A549 (cell line): ENCODE measurements at regions not wholly inside any gene's neighbourhood (a gene's known extent, or its start where the extent isn't known, plus 50 kb on each side); places are given as distances from the start of the nearest gene placed in this dataset.

ENCODE experiments used
- ATAC-seq, 2 experiments: fragments of 200-7000 bp in 1 of 2; fragments of >200 bp in 1 of 2; cut with Nextera tagmentation in 1 of 2; cut with Tn5 transposase in 1 of 2; 3 replicates each; pipeline versions ENCODE4 v1.8.0 to v1.9.1; 2018 to 2020; ENCODE audit warnings: mild to moderate bottlenecking in 1 of 2, moderate library complexity in 1 of 2
- CTCF ChIA-PET: fragments of 300-600 bp; sonication (Branson Sonifier 250); formaldehyde crosslinking; extraction: SDS; loops from one replicate; lab custom pipeline; 2021; ENCODE audit warnings: antibody characterized with exemption, inconsistent platforms; lab: Yijun Ruan, JAX
- POLR2A ChIA-PET: fragments of 350-600 bp; formaldehyde crosslinking; extraction: SDS; loops from one replicate; lab custom pipeline; 2021; ENCODE audit warnings: antibody characterized with exemption, inconsistent platforms; lab: Yijun Ruan, JAX
- DNase-seq, 2 experiments: peaks; one replicate each; pipeline versions ENCODE4 v3.0.0 to v3.0.0-alpha.2; 2011 to 2016; ENCODE audit warnings: low read depth in 1 of 2, low spot score in 1 of 2
- FAIRE-seq: peaks from 2 replicates; lab custom pipeline; 2011; peaks lifted over from hg19 to GRCh38; lab: Jason Lieb, UNC
- H3K27ac ChIP-seq, 2 experiments: fragments of >200 bp; sonication (Bioruptor Twin); formaldehyde crosslinking; 3 replicates each; pipeline ENCODE4 v1.5.1; 2016 to 2017
- H3K4me1 ChIP-seq: fragments of >200 bp; sonication (Bioruptor Twin); formaldehyde crosslinking; 3 replicates; pipeline ENCODE4 v1.6.1; 2016
- H3K4me2 ChIP-seq: fragments of >200 bp; sonication (Bioruptor Twin); formaldehyde crosslinking; 3 replicates; pipeline ENCODE4 v1.6.1; 2016
- H3K4me3 ChIP-seq: fragments of >200 bp; sonication (Bioruptor Twin); formaldehyde crosslinking; 3 replicates; pipeline ENCODE4 v1.5.1; 2016
- H3K9me3 ChIP-seq: fragments of >200 bp; sonication (Bioruptor Twin); formaldehyde crosslinking; 3 replicates; pipeline ENCODE4 v1.6.1; 2016
- BHLHE40 ChIP-seq: IDR thresholded peaks from 2 replicates; pipeline ENCODE4 v1.6.1; 2012; ENCODE audit warnings: low read depth, low read length, inconsistent platforms
- CBX8 ChIP-seq: fragments of 200-600 bp; sonication (generic); IDR thresholded peaks from 2 replicates; pipeline ENCODE4 v1.6.1; 2016
- CEBPB ChIP-seq, 2 experiments: fragments of >200 bp in 1 of 2; sonication (Bioruptor Twin) in 1 of 2; formaldehyde crosslinking in 1 of 2; IDR thresholded peaks; 2 replicates each; pipeline ENCODE4 v1.6.1; 2012 to 2016
- FOSB ChIP-seq: fragments of 250-450 bp; sonication (Bioruptor Pico); IDR thresholded peaks from 2 replicates; pipeline ENCODE4 v1.5.0; 2020; ENCODE audit warnings: mild to moderate bottlenecking, moderate library complexity
- FOSL2 ChIP-seq, 2 experiments: fragments of 450-650 bp in 1 of 2; fragments of >200 bp in 1 of 2; sonication (Bioruptor Twin) in 1 of 2; formaldehyde crosslinking; IDR thresholded peaks; 2 replicates each; pipeline versions ENCODE4 v1.5.0 to v1.6.1; 2016 to 2020; ENCODE audit warnings: mild to moderate bottlenecking in 1 of 2, moderate library complexity in 1 of 2
- HDAC2 ChIP-seq: fragments of 200-600 bp; sonication (generic); IDR thresholded peaks from 2 replicates; pipeline ENCODE4 v1.6.1; 2016
- HEYL ChIP-seq: fragments of 250-450 bp; sonication (Bioruptor Pico); IDR thresholded peaks from 2 replicates; pipeline ENCODE4 v1.8.0; 2021; ENCODE audit warnings: mild to moderate bottlenecking, moderate library complexity
- HOXB5 ChIP-seq: fragments of 250-450 bp; sonication (Bioruptor Pico); IDR thresholded peaks from 2 replicates; pipeline ENCODE4 v1.5.0; 2020; ENCODE audit warnings: mild to moderate bottlenecking, moderate library complexity
- JUNB ChIP-seq: fragments of >200 bp; sonication (Bioruptor Twin); formaldehyde crosslinking; IDR thresholded peaks from 2 replicates; pipeline ENCODE4 v1.6.1; 2016
- KDM1A ChIP-seq: fragments of 200-600 bp; sonication (generic); IDR thresholded peaks from 2 replicates; pipeline ENCODE4 v1.6.1; 2016; ENCODE audit warnings: low read depth, mild to moderate bottlenecking
- MAFK ChIP-seq: fragments of 450-650 bp; IDR thresholded peaks from 2 replicates; pipeline ENCODE4 v1.6.1; 2014; ENCODE audit not compliant: partially characterized antibody
- MAZ ChIP-seq: fragments of 150-350 bp; IDR thresholded peaks from 2 replicates; pipeline ENCODE4 v1.6.1; 2014; ENCODE audit warnings: antibody characterized with exemption, low read depth, low read length, borderline replicate concordance
- MYC ChIP-seq: IDR thresholded peaks from 2 replicates; pipeline ENCODE4 v1.6.1; 2012; ENCODE audit warnings: mild to moderate bottlenecking, inconsistent platforms, low read length, improper control_type of control experiment, borderline replicate concordance
- NFE2L2 ChIP-seq: fragments of 150-350 bp; conservative IDR thresholded peaks from 2 replicates; pipeline ENCODE4 v1.6.1; 2014; ENCODE audit warnings: low read length
- NR3C1 ChIP-seq: fragments of >200 bp; sonication (Bioruptor Twin); formaldehyde crosslinking; IDR thresholded peaks from 3 replicates; pipeline ENCODE4 v1.6.1; 2017
- RAD21 ChIP-seq, 2 experiments: fragments of >200 bp in 1 of 2; sonication (Bioruptor Twin) in 1 of 2; formaldehyde crosslinking in 1 of 2; IDR thresholded peaks in 1 of 2; conservative IDR thresholded peaks in 1 of 2; 2 replicates in 1 of 2; 3 replicates in 1 of 2; pipeline ENCODE4 v1.6.1; 2012 to 2018; ENCODE audit warnings: inconsistent platforms in 1 of 2
- RCOR1 ChIP-seq: fragments of 150-350 bp; IDR thresholded peaks from 2 replicates; pipeline ENCODE4 v1.6.1; 2014; ENCODE audit warnings: antibody characterized with exemption, low read length, low read depth
- RFX5 ChIP-seq: fragments of 450-650 bp; IDR thresholded peaks from 2 replicates; pipeline ENCODE4 v1.7.1; 2014; ENCODE audit warnings: antibody characterized with exemption, mild to moderate bottlenecking, moderate library complexity
- RNF2 ChIP-seq: fragments of 200-600 bp; sonication (generic); IDR thresholded peaks from 2 replicates; pipeline ENCODE4 v1.6.1; 2016; ENCODE audit warnings: low read depth, mild to moderate bottlenecking, antibody characterized with exemption, moderate library complexity, borderline replicate concordance
- SMC3 ChIP-seq: fragments of >200 bp; sonication (Bioruptor Twin); formaldehyde crosslinking; IDR thresholded peaks from 3 replicates; pipeline ENCODE4 v1.6.1; 2018; ENCODE audit warnings: inconsistent platforms
- SREBF2 ChIP-seq: fragments of 450-650 bp; IDR thresholded peaks from 2 replicates; pipeline ENCODE4 v1.6.1; 2014; ENCODE audit warnings: mild to moderate bottlenecking, moderate library complexity
- WGBS: methylation state at CpG from one replicate; pipeline ENCODE4 v1.1.6; 2017; ENCODE audit errors: missing lambda C conversion rate; 5-methylcytosine and 5-hydroxymethylcytosine counted together
- TF ChIP-seq, protein P1 (sequence below): IDR thresholded peaks from 2 replicates; pipeline ENCODE4 v1.6.1; 2012
- TF ChIP-seq, protein P2 (sequence below): fragments of >200 bp; sonication (Bioruptor Twin); formaldehyde crosslinking; IDR thresholded peaks from 3 replicates; pipeline ENCODE4 v1.6.1; 2016
- TF ChIP-seq, protein P3 (sequence below): fragments of >200 bp; sonication (Bioruptor Twin); formaldehyde crosslinking; IDR thresholded peaks from 2 replicates; pipeline ENCODE4 v1.6.1; 2016
- TF ChIP-seq, protein P4 (sequence below): IDR thresholded peaks from 2 replicates; pipeline ENCODE4 v1.6.1; 2012; ENCODE audit warnings: low read depth, borderline replicate concordance
- TF ChIP-seq, protein P5 (sequence below): fragments of >200 bp; sonication (Bioruptor Twin); formaldehyde crosslinking; IDR thresholded peaks from 3 replicates; pipeline ENCODE4 v1.5.1; 2016
- TF ChIP-seq, protein P6 (sequence below): IDR thresholded peaks from 2 replicates; pipeline ENCODE4 v1.6.1; 2012
- TF ChIP-seq, protein P7 (sequence below): fragments of 200-600 bp; sonication (generic); IDR thresholded peaks from 2 replicates; pipeline ENCODE4 v1.6.1; 2016; ENCODE audit warnings: antibody characterized with exemption, mild to moderate bottlenecking, moderate library complexity

DNA sequence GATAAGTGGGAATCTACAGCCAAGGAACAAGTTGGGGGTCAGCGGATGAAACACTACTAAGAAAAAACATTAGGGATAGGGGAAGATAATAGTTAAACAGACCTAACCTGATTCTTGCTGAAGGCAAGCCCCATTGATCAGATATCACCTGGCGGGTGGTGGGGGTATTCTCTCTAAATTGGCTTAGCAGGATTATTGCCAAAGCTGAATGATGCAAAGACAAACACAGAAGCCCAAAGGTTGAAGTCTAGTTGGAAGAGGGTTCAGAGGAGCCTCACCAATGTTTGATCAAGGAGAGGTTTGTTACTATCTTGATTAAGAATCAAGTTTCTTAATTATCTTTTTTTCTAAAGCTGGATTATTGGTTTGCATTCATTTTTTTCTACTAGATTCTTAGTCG is 371.9 kb upstream of the CNTN4 start (continued):
- TF ChIP-seq, protein P1, sequence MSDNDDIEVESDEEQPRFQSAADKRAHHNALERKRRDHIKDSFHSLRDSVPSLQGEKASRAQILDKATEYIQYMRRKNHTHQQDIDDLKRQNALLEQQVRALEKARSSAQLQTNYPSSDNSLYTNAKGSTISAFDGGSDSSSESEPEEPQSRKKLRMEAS = no peak
- TF ChIP-seq, protein P2, sequence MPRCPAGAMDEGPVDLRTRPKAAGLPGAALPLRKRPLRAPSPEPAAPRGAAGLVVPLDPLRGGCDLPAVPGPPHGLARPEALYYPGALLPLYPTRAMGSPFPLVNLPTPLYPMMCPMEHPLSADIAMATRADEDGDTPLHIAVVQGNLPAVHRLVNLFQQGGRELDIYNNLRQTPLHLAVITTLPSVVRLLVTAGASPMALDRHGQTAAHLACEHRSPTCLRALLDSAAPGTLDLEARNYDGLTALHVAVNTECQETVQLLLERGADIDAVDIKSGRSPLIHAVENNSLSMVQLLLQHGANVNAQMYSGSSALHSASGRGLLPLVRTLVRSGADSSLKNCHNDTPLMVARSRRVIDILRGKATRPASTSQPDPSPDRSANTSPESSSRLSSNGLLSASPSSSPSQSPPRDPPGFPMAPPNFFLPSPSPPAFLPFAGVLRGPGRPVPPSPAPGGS = no peak
- TF ChIP-seq JUNB (no peak), KDM1A (no peak), SREBF2 (no peak), HDAC2 (no peak), NFE2L2 (no peak), RFX5 (no peak), FOSB (CRISPR knock-in tag) (no peak)
- TF ChIP-seq, protein P3, sequence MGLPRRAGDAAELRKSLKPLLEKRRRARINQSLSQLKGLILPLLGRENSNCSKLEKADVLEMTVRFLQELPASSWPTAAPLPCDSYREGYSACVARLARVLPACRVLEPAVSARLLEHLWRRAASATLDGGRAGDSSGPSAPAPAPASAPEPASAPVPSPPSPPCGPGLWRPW = no peak

DNA sequence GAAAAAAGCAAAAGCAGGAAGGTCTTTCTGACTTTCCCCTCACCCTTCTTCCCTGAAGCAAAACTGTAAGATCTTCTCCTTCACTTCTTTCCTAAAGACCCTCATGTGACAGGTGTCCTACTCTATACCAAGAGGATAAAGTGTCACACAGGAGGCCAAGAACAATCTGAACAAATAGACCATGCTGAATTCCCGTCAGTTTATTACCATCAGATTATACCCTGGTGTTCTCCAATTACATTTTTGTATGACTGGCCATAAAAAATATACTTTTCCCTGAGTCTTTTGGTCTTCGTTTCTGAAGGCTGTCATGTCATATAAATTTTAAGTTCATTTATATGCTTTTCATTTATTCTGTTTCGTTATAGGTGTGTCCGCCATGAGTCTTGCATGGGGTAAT is 371.4 kb upstream of the CNTN4 start:
- Histone ChIP-seq H3K4me1 (no peaks in the 10 kb centered on the region), H3K4me3 (no peak overlapping the region), H3K27ac (no peak overlapping the region), H3K4me2 (no peak overlapping the region), H3K9me3 (0 out of 3 replicates have a peak, but pooled peaks cover 3% of the 10 kb centered on the region)
- ATAC-seq (no peak), FAIRE-seq (no peak), DNase-seq (no peak)
- TF ChIP-seq KDM1A (no peak), CBX8 (no peak), MAFK (no peak), SMC3 (no peak), HOXB5 (CRISPR knock-in tag) (no peak), MAZ (no peak), MYC (no peak), NFE2L2 (no peak), RNF2 (no peak), RCOR1 (no peak), HEYL (CRISPR knock-in tag) (no peak)
- TF ChIP-seq, protein P4, sequence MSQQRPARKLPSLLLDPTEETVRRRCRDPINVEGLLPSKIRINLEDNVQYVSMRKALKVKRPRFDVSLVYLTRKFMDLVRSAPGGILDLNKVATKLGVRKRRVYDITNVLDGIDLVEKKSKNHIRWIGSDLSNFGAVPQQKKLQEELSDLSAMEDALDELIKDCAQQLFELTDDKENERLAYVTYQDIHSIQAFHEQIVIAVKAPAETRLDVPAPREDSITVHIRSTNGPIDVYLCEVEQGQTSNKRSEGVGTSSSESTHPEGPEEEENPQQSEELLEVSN = no peak
- TF ChIP-seq, protein P1 = no peak
- POLR2A ChIA-PET = no interaction called here
- CTCF ChIA-PET = no interaction called here
- WGBS = 2% methylated on average over 4 of the region's 4 CpGs

DNA sequence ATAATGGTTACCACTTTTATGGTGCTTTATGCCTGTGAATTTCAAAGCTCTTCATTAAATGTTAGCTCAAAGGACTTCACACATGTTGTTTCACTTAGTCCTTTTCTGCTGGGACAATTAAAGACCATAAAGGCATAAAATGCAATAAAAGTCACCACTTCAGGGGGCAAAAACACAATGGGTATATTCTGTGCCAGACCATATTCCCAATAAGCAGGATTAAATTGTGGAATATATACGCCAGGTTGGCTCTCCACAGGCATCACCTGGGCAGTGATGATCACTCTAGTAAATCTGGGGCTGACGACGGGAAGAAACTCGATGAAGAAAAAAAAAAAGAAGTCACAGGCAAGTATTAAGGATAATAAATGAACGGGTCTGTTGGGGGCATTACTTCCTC is 370.2 kb upstream of the CNTN4 start:
- WGBS = 9% methylated on average over 5 of the region's 5 CpGs
- CTCF ChIA-PET = no interaction called here
- DNase-seq (no peak), ATAC-seq (no peak), FAIRE-seq (no peak)
- no peak overlapping the region for H3K4me2 ChIP-seq
- peaks cover 3% of the 10 kb centered on the region; the same call in 1 of the 3 replicates for H3K9me3 ChIP-seq
- H3K4me1 ChIP-seq = no peaks in the 10 kb centered on the region
- no peak overlapping the region for H3K27ac ChIP-seq
- POLR2A ChIA-PET = no interaction called here
- no peak overlapping the region for H3K4me3 ChIP-seq
- no peak for TF ChIP-seq NR3C1
- no peak for TF ChIP-seq RAD21 (conservative IDR thresholded peaks at IDR 0.05 in 1 of 2, IDR thresholded peaks at IDR 0.05 in 1 of 2)
- TF ChIP-seq NFE2L2 = no peak
- TF ChIP-seq, protein P4 = no peak
- TF ChIP-seq CEBPB (IDR thresholded peaks at IDR 0.05) = no peak
- no peak for TF ChIP-seq BHLHE40
- TF ChIP-seq, protein P5, sequence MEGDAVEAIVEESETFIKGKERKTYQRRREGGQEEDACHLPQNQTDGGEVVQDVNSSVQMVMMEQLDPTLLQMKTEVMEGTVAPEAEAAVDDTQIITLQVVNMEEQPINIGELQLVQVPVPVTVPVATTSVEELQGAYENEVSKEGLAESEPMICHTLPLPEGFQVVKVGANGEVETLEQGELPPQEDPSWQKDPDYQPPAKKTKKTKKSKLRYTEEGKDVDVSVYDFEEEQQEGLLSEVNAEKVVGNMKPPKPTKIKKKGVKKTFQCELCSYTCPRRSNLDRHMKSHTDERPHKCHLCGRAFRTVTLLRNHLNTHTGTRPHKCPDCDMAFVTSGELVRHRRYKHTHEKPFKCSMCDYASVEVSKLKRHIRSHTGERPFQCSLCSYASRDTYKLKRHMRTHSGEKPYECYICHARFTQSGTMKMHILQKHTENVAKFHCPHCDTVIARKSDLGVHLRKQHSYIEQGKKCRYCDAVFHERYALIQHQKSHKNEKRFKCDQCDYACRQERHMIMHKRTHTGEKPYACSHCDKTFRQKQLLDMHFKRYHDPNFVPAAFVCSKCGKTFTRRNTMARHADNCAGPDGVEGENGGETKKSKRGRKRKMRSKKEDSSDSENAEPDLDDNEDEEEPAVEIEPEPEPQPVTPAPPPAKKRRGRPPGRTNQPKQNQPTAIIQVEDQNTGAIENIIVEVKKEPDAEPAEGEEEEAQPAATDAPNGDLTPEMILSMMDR = no peak
- TF ChIP-seq FOSL2 (IDR thresholded peaks at IDR 0.05) = no peak
- no peak for TF ChIP-seq FOSL2 (CRISPR knock-in tag; IDR thresholded peaks at IDR 0.05)
- TF ChIP-seq, protein P6, sequence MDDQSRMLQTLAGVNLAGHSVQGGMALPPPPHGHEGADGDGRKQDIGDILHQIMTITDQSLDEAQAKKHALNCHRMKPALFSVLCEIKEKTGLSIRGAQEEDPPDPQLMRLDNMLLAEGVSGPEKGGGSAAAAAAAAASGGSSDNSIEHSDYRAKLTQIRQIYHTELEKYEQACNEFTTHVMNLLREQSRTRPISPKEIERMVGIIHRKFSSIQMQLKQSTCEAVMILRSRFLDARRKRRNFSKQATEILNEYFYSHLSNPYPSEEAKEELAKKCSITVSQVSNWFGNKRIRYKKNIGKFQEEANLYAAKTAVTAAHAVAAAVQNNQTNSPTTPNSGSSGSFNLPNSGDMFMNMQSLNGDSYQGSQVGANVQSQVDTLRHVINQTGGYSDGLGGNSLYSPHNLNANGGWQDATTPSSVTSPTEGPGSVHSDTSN = no peak
- TF ChIP-seq, protein P7, sequence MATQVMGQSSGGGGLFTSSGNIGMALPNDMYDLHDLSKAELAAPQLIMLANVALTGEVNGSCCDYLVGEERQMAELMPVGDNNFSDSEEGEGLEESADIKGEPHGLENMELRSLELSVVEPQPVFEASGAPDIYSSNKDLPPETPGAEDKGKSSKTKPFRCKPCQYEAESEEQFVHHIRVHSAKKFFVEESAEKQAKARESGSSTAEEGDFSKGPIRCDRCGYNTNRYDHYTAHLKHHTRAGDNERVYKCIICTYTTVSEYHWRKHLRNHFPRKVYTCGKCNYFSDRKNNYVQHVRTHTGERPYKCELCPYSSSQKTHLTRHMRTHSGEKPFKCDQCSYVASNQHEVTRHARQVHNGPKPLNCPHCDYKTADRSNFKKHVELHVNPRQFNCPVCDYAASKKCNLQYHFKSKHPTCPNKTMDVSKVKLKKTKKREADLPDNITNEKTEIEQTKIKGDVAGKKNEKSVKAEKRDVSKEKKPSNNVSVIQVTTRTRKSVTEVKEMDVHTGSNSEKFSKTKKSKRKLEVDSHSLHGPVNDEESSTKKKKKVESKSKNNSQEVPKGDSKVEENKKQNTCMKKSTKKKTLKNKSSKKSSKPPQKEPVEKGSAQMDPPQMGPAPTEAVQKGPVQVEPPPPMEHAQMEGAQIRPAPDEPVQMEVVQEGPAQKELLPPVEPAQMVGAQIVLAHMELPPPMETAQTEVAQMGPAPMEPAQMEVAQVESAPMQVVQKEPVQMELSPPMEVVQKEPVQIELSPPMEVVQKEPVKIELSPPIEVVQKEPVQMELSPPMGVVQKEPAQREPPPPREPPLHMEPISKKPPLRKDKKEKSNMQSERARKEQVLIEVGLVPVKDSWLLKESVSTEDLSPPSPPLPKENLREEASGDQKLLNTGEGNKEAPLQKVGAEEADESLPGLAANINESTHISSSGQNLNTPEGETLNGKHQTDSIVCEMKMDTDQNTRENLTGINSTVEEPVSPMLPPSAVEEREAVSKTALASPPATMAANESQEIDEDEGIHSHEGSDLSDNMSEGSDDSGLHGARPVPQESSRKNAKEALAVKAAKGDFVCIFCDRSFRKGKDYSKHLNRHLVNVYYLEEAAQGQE = no peak
